H9 (cell line): ENCODE measurements at regions not wholly inside any gene's neighbourhood (a gene's known extent, or its start where the extent isn't known, plus 50 kb on each side); places are given as distances from the start of the nearest gene placed in this dataset.

Experiments
- DNase-seq: peaks from one replicate; pipeline ENCODE4 v3.0.0-alpha.2; 2017
- H2AFZ ChIP-seq: one replicate; pipeline ENCODE4 v1.6.1; 2013; ENCODE audit warnings: mild to moderate bottlenecking, low read length, control low read depth, moderate library complexity
- H2AK5ac ChIP-seq: 2 replicates; pipeline ENCODE4 v1.6.1; 2013; ENCODE audit warnings: low read length, control low read depth, mixed read lengths; ENCODE audit not compliant: insufficient read length
- H2BK120ac ChIP-seq: one replicate; pipeline ENCODE4 v1.6.1; 2013; ENCODE audit warnings: low read depth, mild to moderate bottlenecking, low read length, control low read depth, inconsistent platforms; ENCODE audit not compliant: poor library complexity, severe bottlenecking
- H2BK12ac ChIP-seq: 2 replicates; pipeline ENCODE4 v1.6.1; 2013; ENCODE audit warnings: low read length, control low read depth, mixed read lengths, low read depth; ENCODE audit not compliant: insufficient read length
- H2BK15ac ChIP-seq: 2 replicates; pipeline ENCODE4 v1.6.1; 2013; ENCODE audit warnings: low read depth, low read length, control low read depth
- H2BK20ac ChIP-seq: one replicate; pipeline ENCODE4 v1.6.1; 2013; ENCODE audit warnings: low read depth, mild to moderate bottlenecking, low read length, control low read depth, inconsistent platforms; ENCODE audit not compliant: poor library complexity, severe bottlenecking
- H2BK5ac ChIP-seq: 2 replicates; pipeline ENCODE4 v1.6.1; 2013; ENCODE audit warnings: low read length, control low read depth, mixed read lengths; ENCODE audit not compliant: insufficient read length
- H3K14ac ChIP-seq: 2 replicates; pipeline ENCODE4 v1.6.1; 2013; ENCODE audit warnings: low read length, control low read depth; ENCODE audit not compliant: insufficient read depth
- H3K18ac ChIP-seq: 2 replicates; pipeline ENCODE4 v1.6.1; 2013; ENCODE audit warnings: low read depth, mild to moderate bottlenecking, mixed read lengths, low read length, control low read depth; ENCODE audit not compliant: insufficient read length
- H3K23ac ChIP-seq: 2 replicates; pipeline ENCODE4 v1.6.1; 2013; ENCODE audit warnings: low read length, control low read depth, mixed read lengths, low read depth; ENCODE audit not compliant: insufficient read length
- H3K23me2 ChIP-seq: 2 replicates; pipeline ENCODE4 v1.6.1; 2013; ENCODE audit warnings: low read depth, mild to moderate bottlenecking, mixed read lengths, low read length, control low read depth; ENCODE audit not compliant: insufficient read length, poor library complexity, severe bottlenecking
- H3K27ac ChIP-seq: 2 replicates; pipeline ENCODE4 v1.5.1; 2013; ENCODE audit warnings: low read length, control low read depth, mixed read lengths, low read depth; ENCODE audit not compliant: insufficient read length
- H3K27me3 ChIP-seq: 2 replicates; pipeline ENCODE4 v1.6.1; 2013; ENCODE audit warnings: low read length, control low read depth, inconsistent platforms; ENCODE audit not compliant: insufficient read depth
- H3K4ac ChIP-seq: 2 replicates; pipeline ENCODE4 v1.6.1; 2013; ENCODE audit warnings: low read depth, mild to moderate bottlenecking, control low read depth, inconsistent platforms, low read length, moderate library complexity
- H3K4me1 ChIP-seq: 2 replicates; pipeline ENCODE4 v1.6.1; 2013; ENCODE audit warnings: low read length, control low read depth, inconsistent platforms; ENCODE audit not compliant: insufficient read depth
- H3K4me2 ChIP-seq: 2 replicates; pipeline ENCODE4 v1.6.1; 2013; ENCODE audit warnings: low read length, control low read depth, mixed read lengths; ENCODE audit not compliant: insufficient read length, insufficient read depth
- H3K56ac ChIP-seq: 2 replicates; pipeline ENCODE4 v1.6.1; 2013; ENCODE audit warnings: low read depth, mild to moderate bottlenecking, mixed read lengths, low read length, control low read depth; ENCODE audit not compliant: insufficient read length
- H3K79me1 ChIP-seq: 2 replicates; pipeline ENCODE4 v1.6.1; 2013; ENCODE audit warnings: low read depth, mild to moderate bottlenecking, moderate library complexity, low read length, control low read depth, inconsistent platforms; ENCODE audit not compliant: insufficient read depth, poor library complexity, severe bottlenecking
- H3K79me2 ChIP-seq: 2 replicates; pipeline ENCODE4 v1.6.1; 2013; ENCODE audit warnings: low read length, control low read depth, inconsistent platforms; ENCODE audit not compliant: insufficient read depth
- H3K9ac ChIP-seq: 2 replicates; pipeline ENCODE4 v1.6.1; 2013; ENCODE audit warnings: low read length, control low read depth, mixed read lengths; ENCODE audit not compliant: insufficient read length; ENCODE audit errors: extremely low read depth
- H3K9me3 ChIP-seq: one replicate; pipeline ENCODE4 v1.6.1; 2013; ENCODE audit warnings: low read depth, low read length, inconsistent platforms; ENCODE audit not compliant: control insufficient read depth
- H3T11ph ChIP-seq: one replicate; pipeline ENCODE4 v1.6.1; 2013; ENCODE audit warnings: mild to moderate bottlenecking, low read length, control low read depth, inconsistent platforms
- H4K20me1 ChIP-seq: one replicate; pipeline ENCODE4 v1.6.1; 2013; ENCODE audit not compliant: control insufficient read depth, insufficient read length, insufficient read depth
- H4K5ac ChIP-seq: 2 replicates; pipeline ENCODE4 v1.6.1; 2013; ENCODE audit warnings: low read depth, mild to moderate bottlenecking, mixed read lengths, low read length, control low read depth; ENCODE audit not compliant: insufficient read length
- H4K8ac ChIP-seq: replicated peaks from 2 replicates; pipeline ENCODE4 v1.6.1; 2013; ENCODE audit warnings: low read length, control low read depth, mixed read lengths, low read depth; ENCODE audit not compliant: insufficient read length
- H4K91ac ChIP-seq: 2 replicates; pipeline ENCODE4 v1.6.1; 2013; ENCODE audit warnings: low read depth, mild to moderate bottlenecking, moderate library complexity, mixed read lengths, low read length, control low read depth; ENCODE audit not compliant: insufficient read length
- H3K27ac Mint-ChIP-seq, 3 experiments: 2 replicates in 2 of 3; 3 replicates in 1 of 3; pipeline ENCODE4 v1.8.0; 2020 to 2021; ENCODE audit warnings: mixed read lengths in 3 of 3, mild to moderate bottlenecking in 1 of 3, moderate library complexity in 1 of 3
- H3K27me3 Mint-ChIP-seq: 2 replicates; pipeline ENCODE4 v1.8.0; 2021; ENCODE audit warnings: low read depth, mild to moderate bottlenecking, moderate library complexity, mixed read lengths
- H3K36me3 Mint-ChIP-seq, 3 experiments: 2 replicates in 2 of 3; 3 replicates in 1 of 3; pipeline ENCODE4 v1.8.0; 2020 to 2021; ENCODE audit warnings: low read depth in 3 of 3, mixed read lengths in 3 of 3; ENCODE audit not compliant: insufficient read depth in 1 of 3
- H3K4me1 Mint-ChIP-seq, 2 experiments: 2 replicates each; pipeline ENCODE4 v1.8.0; 2020; ENCODE audit warnings: mixed read lengths in 2 of 2
- H3K4me3 Mint-ChIP-seq, 2 experiments: 2 replicates in 1 of 2; 3 replicates in 1 of 2; pipeline ENCODE4 v1.8.0; 2020 to 2021; ENCODE audit warnings: mild to moderate bottlenecking in 2 of 2, mixed read lengths in 2 of 2, moderate library complexity in 1 of 2
- H3K9me3 Mint-ChIP-seq, 2 experiments: 2 replicates in 1 of 2; 3 replicates in 1 of 2; pipeline ENCODE4 v1.8.0; 2020; ENCODE audit warnings: mild to moderate bottlenecking in 2 of 2, mixed read lengths in 2 of 2, moderate library complexity in 1 of 2
- WGBS: extraction: QIAGEN DNeasy Blood & Tissue Kit; methylation state at CpG from one replicate; pipeline ENCODE4 v1.1.7; 2013; ENCODE audit warnings: missing lambda C conversion rate, low lambda C conversion rate, mixed read lengths; ENCODE audit not compliant: insufficient read length; ENCODE audit errors: extremely low coverage; 5-methylcytosine and 5-hydroxymethylcytosine counted together
- TF ChIP-seq, protein P1 (sequence below): fragments of 200-600 bp; sonication (generic); conservative IDR thresholded peaks from 3 replicates; pipeline ENCODE4 v1.8.0; 2021; ENCODE audit warnings: antibody characterized with exemption, mild to moderate bottlenecking

DNA sequence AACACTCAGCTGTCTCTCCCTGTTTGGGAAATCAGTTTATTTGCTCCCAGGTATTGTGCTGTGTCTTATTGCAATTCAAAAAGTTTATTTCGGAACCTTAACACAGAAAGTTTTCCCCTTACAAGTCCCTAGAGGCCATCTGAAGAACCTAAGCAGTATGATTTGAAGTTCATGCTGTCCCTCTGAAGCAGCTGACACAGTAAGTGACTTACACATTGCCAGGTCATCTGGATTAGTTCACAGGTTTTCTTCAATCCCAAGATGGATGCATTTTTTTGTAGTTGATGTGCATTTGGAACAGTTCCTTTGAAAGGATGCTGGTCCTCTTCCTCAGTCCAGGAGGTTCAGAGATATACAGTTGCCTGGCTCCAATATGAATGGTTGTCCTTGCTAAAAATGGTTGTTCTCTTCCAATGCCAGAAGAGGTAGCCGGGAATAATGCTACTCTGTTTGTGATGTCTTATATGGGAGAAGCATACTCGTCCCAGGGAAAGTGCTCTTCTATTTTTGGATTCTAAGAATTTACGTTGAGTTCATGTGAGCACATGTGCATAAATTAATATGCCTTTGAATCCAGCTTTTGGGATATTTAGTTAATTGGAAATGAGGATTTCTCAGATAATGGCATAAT, 183.5 kb upstream of the PHYHIPL start:
- H3K36me3 Mint-ChIP-seq: peaks cover 8 to 12% (median 11%) of the 10 kb centered on the region in 3 experiments; a peak in 4 of 7 replicates
- no peaks in the 10 kb centered on the region for H3K79me1 ChIP-seq
- no peak overlapping the region for H3K14ac ChIP-seq
- H3K9me3 ChIP-seq: no peaks in the 10 kb centered on the region
- H2BK15ac ChIP-seq: no peak overlapping the region
- H3K56ac ChIP-seq: no peak overlapping the region
- H4K5ac ChIP-seq: no peak overlapping the region
- H3K27ac ChIP-seq: no peak overlapping the region
- H2BK20ac ChIP-seq: no peak overlapping the region
- no peaks in the 10 kb centered on the region for H3K23me2 ChIP-seq
- no peak overlapping the region for H2BK5ac ChIP-seq
- no peak overlapping the region for H2AK5ac ChIP-seq
- H2BK12ac ChIP-seq: no peak overlapping the region
- H4K8ac ChIP-seq: no peak overlapping the region
- no peak overlapping the region for H3K4me3 Mint-ChIP-seq
- H3T11ph ChIP-seq: no peak overlapping the region
- no peak overlapping the region for H4K91ac ChIP-seq
- no peak overlapping the region for H2AFZ ChIP-seq
- no peak overlapping the region for H3K4ac ChIP-seq
- no CpG with 5 or more reads among the region's 4 CpGs for whole genome bisulfite sequencing
- no peak for DNase-seq
- no peaks in the 10 kb centered on the region for H3K4me1 Mint-ChIP-seq
- H3K4me2 ChIP-seq: no peak overlapping the region
- no peak overlapping the region for H3K23ac ChIP-seq
- H3K27me3 Mint-ChIP-seq: peaks cover 2% of the 10 kb centered on the region
- H2BK120ac ChIP-seq: no peak overlapping the region
- no peaks in the 10 kb centered on the region for H3K79me2 ChIP-seq
- no peaks in the 10 kb centered on the region for H3K4me1 ChIP-seq
- no peak overlapping the region for H3K27ac Mint-ChIP-seq
- no peaks in the 10 kb centered on the region for H3K27me3 ChIP-seq
- no peaks in the 10 kb centered on the region for H4K20me1 ChIP-seq
- peaks cover 11 to 21% of the 10 kb centered on the region in 2 experiments; a peak in 4 of 5 replicates for H3K9me3 Mint-ChIP-seq
- no peak overlapping the region for H3K18ac ChIP-seq
- TF ChIP-seq, protein P1, sequence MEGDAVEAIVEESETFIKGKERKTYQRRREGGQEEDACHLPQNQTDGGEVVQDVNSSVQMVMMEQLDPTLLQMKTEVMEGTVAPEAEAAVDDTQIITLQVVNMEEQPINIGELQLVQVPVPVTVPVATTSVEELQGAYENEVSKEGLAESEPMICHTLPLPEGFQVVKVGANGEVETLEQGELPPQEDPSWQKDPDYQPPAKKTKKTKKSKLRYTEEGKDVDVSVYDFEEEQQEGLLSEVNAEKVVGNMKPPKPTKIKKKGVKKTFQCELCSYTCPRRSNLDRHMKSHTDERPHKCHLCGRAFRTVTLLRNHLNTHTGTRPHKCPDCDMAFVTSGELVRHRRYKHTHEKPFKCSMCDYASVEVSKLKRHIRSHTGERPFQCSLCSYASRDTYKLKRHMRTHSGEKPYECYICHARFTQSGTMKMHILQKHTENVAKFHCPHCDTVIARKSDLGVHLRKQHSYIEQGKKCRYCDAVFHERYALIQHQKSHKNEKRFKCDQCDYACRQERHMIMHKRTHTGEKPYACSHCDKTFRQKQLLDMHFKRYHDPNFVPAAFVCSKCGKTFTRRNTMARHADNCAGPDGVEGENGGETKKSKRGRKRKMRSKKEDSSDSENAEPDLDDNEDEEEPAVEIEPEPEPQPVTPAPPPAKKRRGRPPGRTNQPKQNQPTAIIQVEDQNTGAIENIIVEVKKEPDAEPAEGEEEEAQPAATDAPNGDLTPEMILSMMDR: no peak
- H3K9ac ChIP-seq: no peak overlapping the region
